GM23338 (cell line): ENCODE measurements at regions not wholly inside any gene's neighbourhood (a gene's known extent, or its start where the extent isn't known, plus 50 kb on each side); places are given as distances from the start of the nearest gene placed in this dataset.

Source experiments
- ATAC-seq: fragments of 200-7000 bp; cut with Tn5 transposase; 3 replicates; pipeline ENCODE4 v1.9.1; 2020
- DNase-seq: peaks from one replicate; pipeline ENCODE4 v3.0.0-alpha.2; 2015; ENCODE audit warnings: low spot score
- H2AFZ ChIP-seq: fragments of 200-600 bp; sonication (generic); 2 replicates; pipeline ENCODE4 v1.8.0; 2016; ENCODE audit warnings: antibody characterized with exemption, mild to moderate bottlenecking, moderate library complexity
- H3F3A ChIP-seq: fragments of 200-600 bp; sonication (generic); replicated peaks from 2 replicates; pipeline ENCODE4 v1.8.0; 2017; ENCODE audit warnings: antibody characterized with exemption, mixed run types, low read depth
- H3K27ac ChIP-seq: fragments of 200-600 bp; sonication (generic); 2 replicates; pipeline ENCODE4 v1.6.1; 2016; ENCODE audit warnings: low read depth
- H3K27me3 ChIP-seq: fragments of 200-600 bp; sonication (generic); 2 replicates; pipeline ENCODE4 v1.8.0; 2016; ENCODE audit warnings: mild to moderate bottlenecking, mixed run types, moderate library complexity; ENCODE audit not compliant: insufficient read depth
- H3K36me3 ChIP-seq: fragments of 200-600 bp; sonication (generic); 2 replicates; pipeline ENCODE4 v1.8.0; 2016; ENCODE audit warnings: mild to moderate bottlenecking; ENCODE audit not compliant: insufficient read depth
- H3K4me1 ChIP-seq: fragments of 200-600 bp; sonication (generic); 2 replicates; pipeline ENCODE4 v1.8.0; 2016; ENCODE audit warnings: mild to moderate bottlenecking, moderate library complexity; ENCODE audit not compliant: insufficient read depth
- H3K4me2 ChIP-seq: fragments of 200-600 bp; sonication (generic); 2 replicates; pipeline ENCODE4 v1.7.1; 2017; ENCODE audit warnings: mixed run types
- H3K4me3 ChIP-seq: fragments of 200-600 bp; sonication (generic); 2 replicates; pipeline ENCODE4 v1.6.1; 2016; ENCODE audit warnings: mixed run types
- H3K79me2 ChIP-seq: fragments of 200-600 bp; sonication (generic); replicated peaks from 2 replicates; pipeline ENCODE4 v1.8.0; 2017; ENCODE audit warnings: mild to moderate bottlenecking; ENCODE audit not compliant: insufficient read depth
- H3K9me2 ChIP-seq: fragments of 200-600 bp; sonication (generic); 2 replicates; pipeline ENCODE4 v1.8.0; 2017; ENCODE audit not compliant: insufficient read depth
- H4K20me1 ChIP-seq: fragments of 200-600 bp; sonication (generic); replicated peaks from 2 replicates; pipeline ENCODE4 v1.8.0; 2017; ENCODE audit warnings: mild to moderate bottlenecking; ENCODE audit not compliant: insufficient read depth
- H3K27ac Mint-ChIP-seq: 2 replicates; pipeline ENCODE4 v1.8.0; 2020; ENCODE audit warnings: inconsistent platforms, mild to moderate bottlenecking, moderate library complexity, mixed read lengths
- H3K27me3 Mint-ChIP-seq: 3 replicates; pipeline ENCODE4 v1.8.0; 2022; ENCODE audit warnings: low read depth, mild to moderate bottlenecking, moderate library complexity, mixed read lengths, inconsistent platforms; ENCODE audit not compliant: insufficient read depth, poor library complexity
- H3K36me3 Mint-ChIP-seq: 3 replicates; pipeline ENCODE4 v1.8.0; 2021; ENCODE audit warnings: low read depth, mild to moderate bottlenecking, inconsistent platforms, moderate library complexity, mixed read lengths
- H3K4me1 Mint-ChIP-seq: 3 replicates; pipeline ENCODE4 v1.8.0; 2020; ENCODE audit warnings: mild to moderate bottlenecking, inconsistent platforms, mixed read lengths
- H3K4me3 Mint-ChIP-seq: 3 replicates; pipeline ENCODE4 v1.8.0; 2021; ENCODE audit warnings: moderate library complexity, mild to moderate bottlenecking, inconsistent platforms, mixed read lengths
- H3K9me3 Mint-ChIP-seq: 3 replicates; pipeline ENCODE4 v1.8.0; 2020; ENCODE audit warnings: moderate library complexity, mild to moderate bottlenecking, inconsistent platforms, mixed read lengths
- CREB1 ChIP-seq: fragments of 250-450 bp; sonication (Bioruptor Pico); IDR thresholded peaks from 2 replicates; pipeline ENCODE4 v1.5.0; 2020; ENCODE audit warnings: low read depth, mild to moderate bottlenecking, moderate library complexity
- CTCF ChIP-seq, 2 experiments: fragments of 200-600 bp in 1 of 2; sonication (generic) in 1 of 2; conservative IDR thresholded peaks; 2 replicates each; pipeline versions ENCODE4 v1.5.1 to v1.6.1; 2016 to 2017; ENCODE audit warnings: antibody characterized with exemption in 2 of 2, low read depth in 2 of 2, mild to moderate bottlenecking in 2 of 2, moderate library complexity in 1 of 2
- ETS1 ChIP-seq: IDR thresholded peaks from 2 replicates; pipeline ENCODE4 v1.6.1; 2016; ENCODE audit warnings: antibody characterized with exemption
- EZH2 ChIP-seq: fragments of 200-600 bp; sonication (generic); IDR thresholded peaks from one replicate; pipeline ENCODE4 v1.8.0; 2017; ENCODE audit warnings: antibody characterized with exemption, mild to moderate bottlenecking, low read depth; ENCODE audit not compliant: unreplicated experiment
- JUNB ChIP-seq: IDR thresholded peaks from one replicate; pipeline ENCODE4 v1.6.1; 2016; ENCODE audit warnings: antibody characterized with exemption; ENCODE audit not compliant: unreplicated experiment
- NANOG ChIP-seq: IDR thresholded peaks from 2 replicates; pipeline ENCODE4 v1.6.1; 2016; ENCODE audit warnings: antibody characterized with exemption, borderline replicate concordance
- POLR2AphosphoS5 ChIP-seq: IDR thresholded peaks from 2 replicates; pipeline ENCODE4 v1.6.1; 2016; ENCODE audit warnings: antibody characterized with exemption, low read depth
- REST ChIP-seq: IDR thresholded peaks from one replicate; pipeline ENCODE4 v1.6.1; 2018; ENCODE audit warnings: antibody characterized with exemption; ENCODE audit not compliant: unreplicated experiment
- ZNF114 ChIP-seq: fragments of 250-450 bp; sonication (Bioruptor Pico); IDR thresholded peaks from 2 replicates; pipeline ENCODE4 v1.5.0; 2020; ENCODE audit warnings: mild to moderate bottlenecking, moderate library complexity
- ZNF331 ChIP-seq: fragments of 250-450 bp; sonication (Bioruptor Pico); IDR thresholded peaks from 2 replicates; pipeline ENCODE4 v1.5.0; 2020; ENCODE audit warnings: low read depth, mild to moderate bottlenecking, moderate library complexity

- Mint-ChIP-seq H3K4me3 (no peak overlapping the region), H3K36me3 (peaks cover 3% of the 10 kb centered on the region; the same call in 1 of the 3 replicates), H3K27ac (no peak overlapping the region), H3K4me1 (no peaks in the 10 kb centered on the region), H3K9me3 (peaks cover 5% of the 10 kb centered on the region; the same call in 2 of the 3 replicates), H3K27me3 (no peaks in the 10 kb centered on the region)
- H4K20me1 ChIP-seq = no peaks in the 10 kb centered on the region
- no peaks in the 10 kb centered on the region for H3F3A ChIP-seq
- ATAC-seq = no peak
- H3K27me3 ChIP-seq = no peaks in the 10 kb centered on the region
- no peak for DNase-seq
- H3K36me3 ChIP-seq = no peaks in the 10 kb centered on the region
- H3K4me3 ChIP-seq = no peak overlapping the region
- H3K9me2 ChIP-seq = no peaks in the 10 kb centered on the region
- H3K79me2 ChIP-seq = no peaks in the 10 kb centered on the region
- H2AFZ ChIP-seq = no peak overlapping the region
- TF ChIP-seq ZNF114 (CRISPR knock-in tag) = no peak
- TF ChIP-seq POLR2AphosphoS5 = no peak
- no peak for TF ChIP-seq NANOG
- TF ChIP-seq JUNB = no peak
- no peak for TF ChIP-seq ZNF331 (CRISPR knock-in tag)
- TF ChIP-seq ETS1 = no peak
- no peak for TF ChIP-seq EZH2
- no peak for TF ChIP-seq CREB1 (CRISPR knock-in tag)
- TF ChIP-seq REST = no peak
- no peaks in the 10 kb centered on the region for H3K4me1 ChIP-seq
- H3K4me2 ChIP-seq = no peak overlapping the region
- H3K27ac ChIP-seq = no peak overlapping the region
These were observed 1190.2 kb upstream of the AGA start for GRCh38 chr4:178632415-178632814.

- Mint-ChIP-seq H3K36me3 (peaks cover 3% of the 10 kb centered on the region; the same call in 1 of the 3 replicates), H3K4me1 (no peaks in the 10 kb centered on the region), H3K27ac (no peak overlapping the region), H3K9me3 (peaks cover 5% of the 10 kb centered on the region; the same call in 2 of the 3 replicates), H3K27me3 (no peaks in the 10 kb centered on the region), H3K4me3 (no peak overlapping the region)
- Histone ChIP-seq H3K27ac (no peak overlapping the region), H3K4me2 (no peak overlapping the region), H3K4me1 (no peaks in the 10 kb centered on the region), H2AFZ (no peak overlapping the region), H3K9me2 (no peaks in the 10 kb centered on the region), H3K79me2 (no peaks in the 10 kb centered on the region), H3K4me3 (no peak overlapping the region), H3K27me3 (no peaks in the 10 kb centered on the region), H3F3A (no peaks in the 10 kb centered on the region), H3K36me3 (no peaks in the 10 kb centered on the region), H4K20me1 (no peaks in the 10 kb centered on the region)
- ATAC-seq = no peak
- TF ChIP-seq CREB1 (CRISPR knock-in tag) (no peak), ZNF331 (CRISPR knock-in tag) (no peak), NANOG (no peak), CTCF (conservative IDR thresholded peaks at IDR 0.05; ENCODE audit: low read depth in 2 of 2) (peak; percentile 44 to 68), ZNF114 (CRISPR knock-in tag) (no peak), REST (no peak)
- peak; percentile 46 for DNase-seq
These were observed 1191.0 kb upstream of the AGA start for GRCh38 chr4:178633263-178633662.
